ENCODE measurements at regions not wholly inside any gene's neighbourhood (a gene's known extent, or its start where the extent isn't known, plus 50 kb on each side); places are given as distances from the start of the nearest gene placed in this dataset.

GRCh38 chr6:104013312-104013971 is 846.3 kb downstream of the HACE1 start:
- TF ChIP-seq CTCF (IDR thresholded peaks at IDR 0.05) (no peak), POLR2A (IDR thresholded peaks at IDR 0.05) (no peak), POLR2AphosphoS5 (IDR thresholded peaks at IDR 0.05) (no peak)
